ENCODE measurements at regions not wholly inside any gene's neighbourhood (a gene's known extent, or its start where the extent isn't known, plus 50 kb on each side); places are given as distances from the start of the nearest gene placed in this dataset.

DNA sequence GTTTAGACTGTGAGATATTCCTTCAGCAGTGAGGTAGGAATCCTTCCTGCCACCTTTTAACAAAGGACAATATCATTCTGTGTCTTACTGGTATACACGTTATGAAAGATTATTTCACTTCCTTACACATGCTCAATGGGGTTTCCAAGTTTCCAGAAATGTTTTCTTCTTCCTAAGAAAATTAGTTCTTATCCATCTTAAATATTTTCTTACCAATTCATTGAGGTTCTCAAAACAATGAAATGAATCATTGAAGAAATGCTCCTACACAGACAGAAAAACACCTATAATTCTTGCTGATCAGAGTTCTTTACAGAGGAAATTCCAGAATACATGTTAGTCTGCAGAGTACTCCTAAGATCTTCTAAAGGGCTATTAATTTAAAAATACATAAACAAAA lies 51.4 kb upstream of the SEC61G start:
- DNase-seq (ENCODE audit: low read depth, low spot score), result no peak

DNA sequence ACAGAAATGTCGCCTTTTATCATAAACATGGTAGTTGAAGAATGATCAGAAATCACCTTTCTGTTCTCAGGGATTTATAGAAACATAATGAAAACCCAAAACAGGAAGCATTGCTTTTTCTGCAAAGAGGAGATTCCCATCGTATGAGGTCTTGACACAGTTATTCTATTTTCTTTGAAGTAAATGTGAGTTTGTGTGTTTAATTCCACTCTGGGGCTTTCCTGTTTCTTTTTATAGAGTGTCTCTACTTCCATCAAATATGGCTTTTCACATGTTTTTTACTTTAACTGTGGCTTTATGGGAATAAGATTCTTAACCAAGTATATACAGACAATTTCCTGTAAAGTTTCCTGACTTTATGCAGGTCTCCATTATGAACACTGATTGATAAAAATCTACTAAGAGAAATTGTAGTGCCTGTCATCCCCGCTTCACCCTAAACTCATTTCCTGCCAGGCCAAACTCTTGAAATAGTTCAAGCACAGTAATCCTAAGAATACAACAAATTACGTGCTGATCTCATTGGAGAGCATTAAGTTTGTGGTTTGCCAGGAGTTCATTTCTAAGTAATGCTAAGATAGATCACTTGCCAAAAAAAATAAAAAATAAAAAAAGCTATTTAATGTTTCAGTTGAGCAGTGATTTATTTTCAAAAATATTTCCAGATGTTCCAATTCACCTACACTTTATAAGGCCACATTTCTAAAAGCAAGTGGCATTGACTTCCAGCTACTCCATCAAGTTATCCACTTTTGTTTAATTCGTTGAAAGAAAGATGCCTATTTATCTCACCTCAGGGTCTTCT lies 52.2 kb upstream of the SEC61G start:
- peak; percentile 55 for DNase-seq (ENCODE audit: low read depth, low spot score)

DNA sequence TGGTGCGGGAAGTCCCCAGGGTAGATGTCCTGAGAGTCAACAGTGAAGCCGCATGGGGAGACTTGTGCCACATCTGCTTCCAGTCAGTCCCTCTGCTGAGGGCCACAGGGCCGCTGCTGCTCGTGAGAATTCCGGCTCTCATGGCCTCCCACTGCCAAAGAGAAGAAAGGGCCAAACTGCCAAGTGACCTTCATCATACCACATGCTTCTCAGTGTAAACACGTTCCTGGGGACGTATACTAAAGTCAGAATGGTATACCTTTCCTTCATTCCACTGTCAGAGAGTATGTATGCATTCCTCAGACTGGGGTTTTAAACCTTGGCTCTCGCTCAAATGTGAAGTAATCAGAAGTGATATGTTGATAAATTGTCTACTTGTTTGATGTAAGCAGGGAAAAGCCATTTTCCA lies 52.8 kb upstream of the SEC61G start:
- DNase-seq (ENCODE audit: low read depth, low spot score), result peak; percentile 72

DNA sequence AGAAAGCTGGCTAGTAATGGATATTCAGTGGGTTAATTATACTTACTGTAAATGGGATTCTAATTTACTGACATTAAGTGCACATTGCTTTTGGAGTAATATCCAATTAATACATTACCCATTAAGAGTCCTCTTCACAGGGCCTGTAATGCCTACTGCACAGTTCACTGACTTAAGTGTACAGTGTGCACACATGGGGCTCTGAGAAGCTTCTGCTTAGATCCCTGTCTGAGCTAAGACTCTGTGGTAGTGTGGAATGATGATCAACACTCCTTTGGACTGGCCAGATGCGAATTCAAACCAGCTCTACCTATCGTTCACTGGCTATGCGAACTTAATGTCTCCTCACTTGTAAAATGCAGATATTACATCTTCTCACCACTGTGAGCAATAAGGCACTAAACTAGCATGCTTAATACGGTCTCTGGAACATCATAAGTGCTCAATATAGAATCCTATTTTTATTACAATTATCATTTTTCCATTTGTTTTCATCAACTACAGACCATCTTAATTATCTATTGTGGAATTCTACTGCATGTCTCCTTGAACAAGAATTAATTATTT lies 53.8 kb upstream of the SEC61G start:
- no peak for DNase-seq (ENCODE audit: low read depth, low spot score)

DNA sequence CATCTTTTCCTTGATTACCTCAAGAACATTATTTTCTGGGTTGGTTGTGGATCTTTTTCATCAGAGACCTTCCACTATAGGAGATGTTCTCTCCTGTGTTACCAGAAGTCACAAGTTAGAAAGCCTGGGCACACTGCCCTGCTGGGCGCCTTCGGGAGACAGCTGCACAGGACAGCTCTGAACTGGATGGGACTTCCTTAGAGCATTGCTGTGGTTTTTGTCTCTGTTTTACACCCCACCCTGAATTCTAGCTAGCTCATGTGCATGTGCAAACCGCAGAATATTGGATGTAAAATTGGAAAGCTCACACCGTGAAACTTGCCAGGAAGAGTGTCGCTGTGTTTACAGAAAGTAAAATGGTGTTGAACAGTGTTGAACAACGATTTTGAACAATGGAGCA lies 54.4 kb upstream of the SEC61G start:
- no peak for DNase-seq (ENCODE audit: low read depth, low spot score)

DNA sequence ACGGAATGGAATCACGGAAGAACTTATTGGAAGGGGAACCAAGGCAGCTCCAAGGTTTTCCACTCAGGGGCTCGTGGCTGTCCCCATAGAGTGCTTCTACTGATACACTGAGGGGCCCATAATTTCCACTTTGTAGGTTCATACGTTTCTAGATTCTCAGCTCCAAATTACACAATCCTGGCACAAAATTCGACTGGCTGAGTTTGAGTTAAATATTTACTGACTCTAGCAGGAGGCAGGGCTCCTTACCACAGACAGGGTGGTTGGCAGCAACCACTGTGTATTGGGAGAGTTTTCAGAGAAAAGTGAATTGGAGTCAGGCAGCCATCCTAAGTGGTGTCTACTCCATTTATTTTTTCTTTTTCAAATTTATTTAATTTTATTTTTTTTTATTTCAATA lies 55.4 kb upstream of the SEC61G start:
- no peak for DNase-seq (ENCODE audit: low read depth, low spot score)

DNA sequence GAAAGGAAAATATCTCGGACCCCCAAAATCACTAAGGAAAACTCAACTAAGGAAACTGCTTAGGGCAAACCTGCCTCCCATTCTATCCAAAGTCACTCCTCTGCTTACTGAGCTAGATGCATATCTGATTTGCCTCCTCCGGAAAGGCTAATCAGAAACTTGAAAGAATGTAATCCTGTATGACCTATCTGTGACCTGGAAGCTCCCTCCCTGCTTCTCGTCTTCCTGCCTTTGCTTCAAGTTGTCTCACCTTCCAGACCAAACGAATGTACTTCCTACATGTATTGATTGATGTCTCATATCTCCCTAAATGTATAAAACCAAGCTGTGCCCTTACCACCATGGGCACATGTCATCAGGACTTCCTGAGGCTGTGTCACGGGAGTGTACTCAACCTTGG lies 58.1 kb upstream of the SEC61G start:
- DNase-seq (ENCODE audit: low read depth, low spot score), result no peak

DNA sequence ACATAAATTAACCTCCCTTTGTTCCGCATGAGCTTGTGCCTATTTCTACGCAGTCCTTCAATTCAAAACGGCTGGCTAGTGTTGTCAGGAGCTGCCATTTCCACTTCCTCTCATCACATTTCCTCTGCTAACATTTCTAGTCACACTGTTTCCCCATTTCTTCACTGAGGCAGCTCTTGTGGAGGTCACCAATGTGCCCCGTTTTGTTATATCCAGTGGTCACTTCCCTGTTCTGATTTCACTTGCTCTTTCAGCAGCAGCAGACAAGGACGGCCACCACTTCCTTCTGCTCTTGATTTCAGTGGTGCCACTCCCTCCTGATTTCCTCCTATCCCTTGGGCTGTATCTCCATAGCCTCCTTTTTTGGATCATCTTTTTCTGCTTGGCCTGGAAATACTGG lies 64.8 kb upstream of the SEC61G start:
- no peak for DNase-seq (ENCODE audit: low read depth, low spot score)

DNA sequence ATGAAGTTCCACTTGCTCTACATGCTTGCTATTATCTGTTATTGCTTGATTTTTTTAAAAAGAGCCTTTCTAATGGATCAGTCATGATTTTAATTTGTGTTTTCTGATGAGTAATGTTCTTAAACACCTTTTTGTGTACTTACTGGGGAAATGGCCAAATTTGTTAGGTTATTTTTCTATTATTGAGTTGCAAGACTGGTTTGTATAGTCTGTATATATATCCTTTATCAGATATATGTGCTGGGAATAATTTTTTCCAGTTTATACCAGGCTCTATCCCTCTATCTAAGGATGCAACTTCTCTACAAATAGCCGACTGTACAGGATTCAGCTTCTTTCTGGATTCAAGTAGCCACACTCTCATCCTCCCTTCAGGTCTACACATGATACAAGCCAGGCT lies 65.6 kb upstream of the SEC61G start:
- no peak for DNase-seq (ENCODE audit: low read depth, low spot score)

DNA sequence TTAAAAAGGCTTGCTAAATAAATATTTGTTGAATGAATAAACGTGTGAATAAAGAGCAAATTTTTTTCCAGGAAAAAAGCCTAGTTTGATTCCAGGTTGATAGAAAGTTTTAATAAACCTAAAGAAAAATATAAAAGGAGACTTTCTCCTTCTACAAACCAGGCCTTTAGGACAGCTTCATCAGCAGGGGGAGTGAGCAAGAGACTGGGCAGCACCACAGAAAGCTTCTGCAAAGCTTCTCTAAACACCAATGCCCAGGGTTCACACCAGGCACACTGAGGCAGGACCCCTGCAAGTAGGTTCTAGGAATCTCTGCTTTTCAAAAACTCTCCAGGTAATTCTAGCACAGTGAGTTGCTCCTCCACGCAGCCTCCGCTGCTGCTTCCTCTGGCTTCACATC lies 66.4 kb upstream of the SEC61G start:
- DNase-seq (ENCODE audit: low read depth, low spot score), result no peak

DNA sequence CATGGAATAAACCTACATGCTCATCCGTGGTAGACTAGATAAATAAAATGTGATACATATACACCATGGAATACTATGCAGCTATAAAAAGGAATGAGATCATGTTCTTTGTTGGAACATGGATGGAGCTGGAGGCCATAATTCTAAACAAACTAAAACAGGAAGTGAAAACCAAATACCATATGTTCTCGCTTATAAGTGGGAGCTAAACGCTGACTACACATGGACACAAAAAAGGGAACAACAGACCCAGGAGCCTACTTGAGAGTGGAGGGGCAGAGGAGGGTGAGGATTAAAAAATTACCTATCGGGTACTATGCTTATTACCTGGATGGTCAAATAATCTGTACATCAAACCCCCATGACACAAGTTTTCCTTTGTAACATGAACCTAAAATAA lies 68.7 kb upstream of the SEC61G start:
- DNase-seq (ENCODE audit: low read depth, low spot score), result no peak

DNA sequence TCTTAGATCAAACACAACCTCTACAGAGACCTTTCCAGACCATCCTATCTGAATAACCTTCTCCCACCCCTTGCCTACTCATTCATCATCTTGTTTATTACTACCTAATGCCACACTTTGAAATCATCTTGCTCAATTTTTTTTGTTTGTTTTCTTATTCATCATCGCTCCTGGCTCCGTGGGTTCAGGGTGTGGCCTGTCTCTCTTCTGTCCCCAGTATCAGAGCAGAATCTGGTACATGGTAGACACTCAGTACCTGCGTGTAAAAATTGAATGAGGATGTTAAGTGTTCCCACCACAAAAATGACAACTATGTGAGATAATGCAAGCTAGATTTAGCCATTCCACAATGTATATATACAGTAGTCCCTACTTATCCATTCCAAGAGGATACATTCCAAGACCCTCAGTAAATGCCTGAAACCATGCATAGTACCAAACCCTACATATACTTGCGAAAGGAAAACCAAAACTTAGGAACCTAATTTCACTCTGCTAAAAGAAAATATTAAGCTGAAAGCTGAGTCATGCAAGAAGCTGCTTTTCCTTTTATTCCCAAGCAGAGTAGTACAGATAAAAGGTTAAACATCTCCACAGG lies 72.1 kb upstream of the SEC61G start:
- no peak for DNase-seq (ENCODE audit: low read depth, low spot score)

DNA sequence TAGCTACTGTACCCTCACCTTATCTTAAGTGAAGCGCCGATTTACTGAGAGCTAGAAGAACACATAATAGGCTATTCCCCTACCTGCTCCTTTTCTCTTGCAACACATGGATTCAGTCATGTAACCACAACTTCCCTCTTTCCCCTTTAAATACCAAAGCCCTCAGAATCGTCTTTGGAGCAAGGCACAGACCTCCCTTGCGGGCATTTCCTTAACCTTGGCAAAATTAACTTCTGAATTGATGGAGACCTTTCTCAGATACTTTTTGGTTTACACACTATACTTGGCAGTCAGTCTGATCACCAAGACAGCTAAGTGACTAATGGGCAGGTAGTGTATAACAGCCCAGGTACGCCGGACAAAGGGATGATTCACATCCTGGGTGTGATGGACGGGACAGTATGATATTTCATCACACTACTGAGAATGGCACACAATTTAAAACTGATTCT lies 72.7 kb upstream of the SEC61G start:
- no peak for DNase-seq (ENCODE audit: low read depth, low spot score)

DNA sequence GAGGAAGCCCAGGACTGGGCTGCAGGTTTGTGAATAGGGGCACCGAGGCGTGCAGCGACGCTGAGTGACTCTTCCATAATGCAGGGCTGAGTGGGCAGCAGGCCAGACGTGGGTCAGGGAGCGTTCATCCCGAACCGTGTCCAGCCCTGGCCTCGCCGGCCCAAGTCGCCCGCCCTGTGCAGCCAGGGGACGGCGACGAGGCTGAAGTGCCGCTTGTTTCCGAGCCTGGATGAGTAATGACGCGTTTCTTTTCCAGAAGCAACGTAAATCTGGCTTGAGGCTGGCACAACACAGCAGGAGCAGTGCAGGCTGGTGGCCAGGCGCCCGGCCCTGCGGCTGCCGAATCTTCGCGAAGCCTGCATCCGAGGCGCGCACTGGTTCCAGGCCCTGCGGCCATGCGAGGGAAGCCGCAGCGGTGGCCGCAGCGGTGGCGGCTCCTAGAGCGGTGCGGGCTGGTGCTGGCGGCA lies 74.0 kb upstream of the SEC61G start:
- no peak for DNase-seq (ENCODE audit: low read depth, low spot score)

DNA sequence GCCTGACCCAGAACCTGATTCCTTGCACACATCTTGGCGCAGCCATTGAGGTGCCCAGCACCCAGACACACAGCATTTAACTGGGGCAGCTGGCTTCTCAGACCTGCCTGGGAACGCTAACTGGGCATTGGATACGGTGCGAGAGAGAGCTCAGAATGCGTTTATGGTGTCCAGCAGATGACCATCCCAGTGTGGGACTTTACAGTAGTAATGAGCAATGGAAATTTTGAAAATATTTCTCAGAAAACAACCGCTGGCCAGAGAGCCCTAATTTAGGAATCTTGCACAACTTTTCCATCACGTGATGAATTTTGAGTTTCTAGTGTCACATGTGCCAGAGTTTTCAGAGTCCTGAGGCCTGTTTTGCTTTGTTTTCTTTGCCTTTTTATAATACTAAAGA lies 78.2 kb upstream of the SEC61G start:
- DNase-seq (ENCODE audit: low read depth, low spot score), result no peak

DNA sequence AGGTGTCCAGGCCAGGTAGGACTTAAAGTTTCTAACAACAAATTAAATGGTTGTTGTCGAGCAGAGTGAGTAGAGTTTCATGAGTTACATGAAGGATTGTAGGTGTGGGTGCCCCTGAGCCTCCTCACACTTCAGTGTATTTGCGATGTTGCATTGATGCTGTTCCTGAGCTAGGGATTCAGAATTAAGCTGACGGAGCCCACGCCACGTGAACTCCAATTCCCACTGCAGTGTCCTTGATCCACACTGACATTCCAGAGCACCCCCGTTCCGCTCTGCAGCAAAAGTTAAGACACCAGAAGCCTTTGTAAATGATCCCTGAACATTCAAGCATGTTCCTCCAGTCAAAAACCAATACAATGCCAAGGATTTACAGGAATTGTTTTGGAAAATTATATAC lies 78.8 kb upstream of the SEC61G start:
- no peak for DNase-seq (ENCODE audit: low read depth, low spot score)

DNA sequence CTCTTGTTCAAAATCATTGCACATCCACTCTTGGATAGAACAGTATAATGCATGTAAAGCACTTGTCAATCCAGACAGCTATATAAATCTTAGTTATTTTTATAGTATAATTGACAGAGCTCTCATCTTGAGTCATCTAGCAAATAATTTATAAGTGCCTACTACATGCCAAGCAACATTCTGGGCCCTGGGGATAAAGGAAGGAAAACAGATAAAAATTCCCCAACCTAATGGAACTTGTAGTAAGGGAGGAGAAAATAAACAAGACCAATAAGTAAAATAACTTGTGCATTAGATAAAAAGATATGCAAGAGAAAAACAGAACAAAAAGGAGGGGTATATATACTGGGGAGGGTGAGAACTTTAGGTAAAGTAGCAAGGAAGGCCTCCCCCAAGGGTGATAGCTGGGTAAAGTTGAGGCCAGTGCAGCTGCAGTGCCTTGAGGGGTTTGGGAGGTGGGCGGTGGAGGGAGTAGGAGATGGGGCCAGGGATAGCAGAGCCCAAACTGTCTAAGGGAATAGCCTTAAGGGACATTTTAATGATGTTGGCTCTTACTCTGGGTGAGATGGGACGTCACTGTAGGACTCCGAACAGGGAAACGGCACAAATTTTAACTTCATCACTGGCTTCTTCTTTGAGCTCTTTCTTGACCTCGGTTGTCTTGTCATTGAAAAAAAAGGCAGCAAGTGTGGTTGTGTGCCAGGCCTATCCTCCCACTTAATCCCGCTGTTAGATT lies 79.3 kb upstream of the SEC61G start:
- no peak for DNase-seq (ENCODE audit: low read depth, low spot score)

DNA sequence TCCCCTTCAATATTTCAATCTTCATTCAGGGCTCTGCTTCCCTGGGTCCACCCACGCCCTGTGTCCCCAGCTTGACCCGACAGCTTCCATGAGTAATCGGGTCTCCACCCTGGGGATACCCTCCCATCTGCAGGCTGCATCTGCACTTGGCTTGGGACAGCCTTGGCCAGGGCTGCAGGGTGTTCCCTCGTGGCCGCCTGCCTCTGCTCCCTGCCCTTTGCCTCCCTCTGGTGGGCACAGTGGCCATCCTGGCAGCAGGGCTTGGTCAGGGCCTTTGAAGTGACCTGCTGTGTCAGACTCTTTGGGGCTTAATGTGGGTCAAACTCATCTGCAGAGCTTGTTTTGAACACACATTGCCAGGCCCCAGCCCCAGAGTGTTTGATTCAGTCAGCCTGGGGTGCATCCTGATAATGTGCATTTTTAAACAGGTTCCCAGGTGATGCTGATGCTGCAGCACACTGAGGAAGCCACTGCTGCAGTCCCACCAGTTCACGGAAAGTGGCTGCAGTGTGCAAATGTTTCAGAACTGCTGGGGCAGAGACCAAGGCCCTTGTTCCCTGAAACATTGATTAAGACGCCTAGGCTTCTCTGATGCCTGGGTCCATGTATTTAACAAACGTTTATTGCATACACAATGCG lies 80.7 kb upstream of the SEC61G start:
- DNase-seq (ENCODE audit: low read depth, low spot score), result no peak

DNA sequence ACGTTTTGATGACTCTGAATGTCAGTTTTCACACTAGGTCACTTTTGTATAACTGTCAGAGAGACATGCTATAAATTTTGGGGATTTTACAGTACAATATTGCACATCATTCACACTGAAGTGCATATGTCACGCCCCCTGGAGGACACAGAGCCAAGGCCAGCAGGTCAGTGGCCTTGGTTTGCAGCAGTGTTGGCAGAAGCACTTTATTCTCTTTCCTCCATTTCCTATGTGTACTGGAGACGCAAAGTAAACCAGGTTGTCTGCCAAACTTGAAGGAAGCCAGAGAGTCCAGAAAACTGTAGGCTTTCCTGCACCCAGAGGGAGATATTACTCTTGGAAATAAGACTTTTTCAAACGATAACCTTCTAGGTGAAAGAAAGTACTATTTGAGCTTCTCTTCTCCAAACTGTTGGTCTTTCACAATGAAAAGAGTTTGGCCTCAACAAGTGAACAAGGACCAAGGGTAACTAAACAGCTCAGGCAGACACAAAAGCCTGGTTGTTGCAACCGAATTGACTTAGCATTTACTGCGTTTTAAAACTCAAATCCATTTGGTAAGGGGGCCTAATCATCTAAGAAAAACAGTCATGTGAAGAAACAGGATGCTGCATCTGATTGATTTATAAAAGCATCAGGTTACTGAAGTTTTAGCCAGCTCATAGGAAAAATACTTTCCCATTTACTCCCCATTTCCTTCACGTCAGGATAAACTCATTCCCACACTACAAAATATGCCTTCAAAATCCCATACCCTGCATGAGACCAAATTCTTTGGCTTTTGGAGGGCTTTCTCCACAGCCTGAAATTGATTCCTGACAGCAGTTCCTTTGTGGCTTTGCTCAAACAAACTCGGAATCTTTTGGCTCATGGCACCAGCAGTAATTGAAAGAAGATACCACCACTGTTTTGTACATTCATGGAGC lies 83.0 kb upstream of the SEC61G start:
- peak; percentile 71 for DNase-seq (ENCODE audit: low read depth, low spot score)

DNA sequence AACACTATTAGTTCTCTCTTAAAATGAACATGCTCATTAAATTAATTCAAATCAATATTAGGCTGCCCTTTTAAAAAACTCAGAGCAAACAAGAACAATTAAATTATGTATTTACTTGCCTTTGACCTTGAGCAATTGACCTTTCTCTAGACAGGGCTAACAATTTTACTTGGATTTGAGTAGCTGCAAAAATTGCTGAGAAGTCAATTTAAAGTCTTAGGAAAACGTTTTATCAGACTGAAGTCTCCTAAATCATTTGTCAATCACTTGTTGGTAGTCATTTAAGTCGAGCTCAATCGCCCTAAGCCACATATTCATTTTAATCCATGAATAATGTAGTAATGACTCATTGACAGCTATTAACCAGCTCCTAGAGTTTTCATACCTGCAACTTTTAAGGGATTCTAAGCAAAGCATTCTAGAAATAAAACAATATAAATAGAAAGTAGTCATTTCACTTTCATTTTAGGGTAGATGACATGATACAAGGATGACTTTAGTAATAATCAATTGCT lies 84.9 kb upstream of the SEC61G start:
- no peak for DNase-seq (ENCODE audit: low read depth, low spot score)

DNA sequence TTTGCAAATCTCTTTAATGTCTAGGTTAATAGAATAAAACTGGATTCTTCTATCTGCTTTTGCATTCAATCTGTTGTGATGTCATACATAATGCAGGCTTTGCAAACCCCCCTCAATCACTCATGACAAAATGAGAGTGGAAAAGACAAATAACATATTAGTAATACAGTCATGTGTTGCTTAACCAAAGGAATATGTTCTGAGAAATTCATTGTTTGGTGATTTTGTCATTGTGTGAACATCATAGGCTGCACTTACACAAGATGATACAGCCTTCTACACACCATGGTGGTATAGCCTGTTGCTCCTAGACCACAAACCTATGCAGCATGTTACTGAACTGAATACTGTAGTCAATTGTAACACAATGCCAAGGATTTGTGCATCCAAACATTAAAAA lies 87.3 kb upstream of the SEC61G start:
- DNase-seq (ENCODE audit: low read depth, low spot score), result no peak

Data from brain pericyte (primary cell).